K562 (cell line): ENCODE measurements at regions not wholly inside any gene's neighbourhood (a gene's known extent, or its start where the extent isn't known, plus 50 kb on each side); places are given as distances from the start of the nearest gene placed in this dataset.

Source experiments
- ATAC-seq: fragments of 200-7000 bp; cut with Tn5 transposase; 3 replicates; pipeline ENCODE4 v1.9.1; 2020; ENCODE audit warnings: moderate library complexity
- BruUV-seq: library from RNA; stranded (reverse); fragments of 400-500 nt; replicated peaks from 2 replicates; lab custom pipeline; 2021; lab: Mats Ljungman, UMichigan
- CTCF ChIA-PET: fragments of 300-600 bp; formaldehyde crosslinking; extraction: SDS; loops from one replicate; lab custom pipeline; 2021; ENCODE audit warnings: low intra/inter-chr PET ratio; lab: Yijun Ruan, JAX
- POLR2A ChIA-PET: fragments of 300-600, 350-650 bp; sonication (Branson Sonifier 250); formaldehyde crosslinking; extraction: SDS; loops from one replicate; lab custom pipeline; 2021; ENCODE audit warnings: antibody characterized with exemption, inconsistent platforms; lab: Yijun Ruan, JAX
- DNase-seq, 4 experiments: peaks; one replicate each; pipeline versions ENCODE4 v3.0.0 to v3.0.0-alpha.2; 2011 to 2018; ENCODE audit warnings: low spot score in 3 of 4, mixed read lengths in 3 of 4; ENCODE audit errors: extremely low read depth in 1 of 4
- FAIRE-seq: peaks from 2 replicates; lab custom pipeline; 2011; peaks lifted over from hg19 to GRCh38; lab: Jason Lieb, UNC
- H2AFZ ChIP-seq: 2 replicates; pipeline ENCODE4 v1.6.0; 2011; ENCODE audit warnings: low read depth, low read length, control low read depth, inconsistent platforms
- H3K27ac ChIP-seq: fragments of 200-600 bp; 3 replicates; pipeline ENCODE4 v1.8.0; 2011; ENCODE audit warnings: low read depth, mild to moderate bottlenecking, control low read depth, inconsistent platforms, low read length, moderate library complexity, mixed read lengths; ENCODE audit errors: extremely low read depth
- H3K27me3 ChIP-seq, 2 experiments: fragments of 300-600 bp in 1 of 2; 2 replicates in 1 of 2; 3 replicates in 1 of 2; pipeline versions ENCODE4 v1.6.0 to v1.8.0; 2011; ENCODE audit warnings: inconsistent platforms in 2 of 2, low read length in 2 of 2, mild to moderate bottlenecking in 1 of 2, mixed read lengths in 1 of 2, moderate library complexity in 1 of 2; ENCODE audit not compliant: control insufficient read depth in 2 of 2, insufficient read depth in 2 of 2
- H3K36me3 ChIP-seq: fragments of 300-600 bp; 3 replicates; pipeline ENCODE4 v1.8.0; 2011; ENCODE audit warnings: mild to moderate bottlenecking, low read length, inconsistent platforms; ENCODE audit not compliant: control insufficient read depth, insufficient read depth
- H3K4me1 ChIP-seq, 2 experiments: fragments of 200-600 bp in 1 of 2; replicated peaks in 1 of 2; 2 replicates in 1 of 2; 3 replicates in 1 of 2; pipeline versions ENCODE4 v1.5.1 to v1.8.0; 2011; ENCODE audit warnings: inconsistent platforms in 2 of 2, low read length in 2 of 2, mild to moderate bottlenecking in 1 of 2, mixed read lengths in 1 of 2, moderate library complexity in 1 of 2; ENCODE audit not compliant: control insufficient read depth in 2 of 2, insufficient read depth in 2 of 2
- H3K4me2 ChIP-seq: 2 replicates; pipeline ENCODE4 v1.6.1; 2011; ENCODE audit warnings: low read length, control low read depth, inconsistent platforms, mixed read lengths; ENCODE audit not compliant: insufficient read depth
- H3K4me3 ChIP-seq: fragments of 200-600 bp; sonication (generic), shearing (Covaris generic); 2 replicates; pipeline ENCODE4 v1.5.1; 2016; ENCODE audit warnings: control low read depth, inconsistent platforms
- H3K79me2 ChIP-seq: fragments of 200-600 bp; 3 replicates; pipeline ENCODE4 v1.8.0; 2011; ENCODE audit warnings: low read length, inconsistent platforms; ENCODE audit not compliant: control insufficient read depth, insufficient read depth
- H3K9ac ChIP-seq, 2 experiments: 2 replicates each; pipeline versions ENCODE4 v1.6.0 to v1.6.1; 2011; ENCODE audit warnings: low read depth in 2 of 2, low read length in 2 of 2, control low read depth in 1 of 2, inconsistent platforms in 1 of 2, mild to moderate bottlenecking in 1 of 2, mixed read lengths in 1 of 2; ENCODE audit not compliant: insufficient read depth in 1 of 2
- H3K9me1 ChIP-seq: one replicate; pipeline ENCODE4 v1.6.0; 2011; ENCODE audit warnings: inconsistent platforms, mild to moderate bottlenecking, low read length, moderate library complexity; ENCODE audit not compliant: control insufficient read depth, insufficient read depth
- H3K9me3 ChIP-seq: replicated peaks from 2 replicates; pipeline ENCODE4 v1.5.1; 2011; ENCODE audit warnings: low read depth, low read length, inconsistent platforms; ENCODE audit not compliant: control insufficient read depth, insufficient read depth
- H4K20me1 ChIP-seq: replicated peaks from 2 replicates; pipeline ENCODE4 v1.6.1; 2011; ENCODE audit warnings: low read length, inconsistent platforms, mixed read lengths; ENCODE audit not compliant: control insufficient read depth, insufficient read depth
- FIP1L1 ChIP-seq: fragments of 200-400 bp; formaldehyde crosslinking; IDR thresholded peaks from 2 replicates; pipeline ENCODE4 v1.6.1; 2018; ENCODE audit warnings: mild to moderate bottlenecking, low read depth, low read length; ENCODE audit not compliant: poor library complexity, severe bottlenecking
- HMGXB4 ChIP-seq: sonication (generic); formaldehyde crosslinking; IDR thresholded peaks from 2 replicates; pipeline ENCODE4 v1.8.1; 2023; ENCODE audit warnings: mild to moderate bottlenecking, missing genetic modification reagents
- IRF9 ChIP-seq: fragments of 450-650 bp; IDR thresholded peaks from 2 replicates; pipeline ENCODE4 v1.6.1; 2016; ENCODE audit warnings: missing biosample characterization, missing genetic modification characterization
- JUND ChIP-seq, 2 experiments: IDR thresholded peaks; 2 replicates in 1 of 2; 3 replicates in 1 of 2; pipeline ENCODE4 v1.6.1; 2011; ENCODE audit warnings: borderline replicate concordance in 2 of 2, low read depth in 2 of 2, low read length in 2 of 2, improper control_type of control experiment in 1 of 2, missing biosample characterization in 1 of 2, missing genetic modification characterization in 1 of 2, missing genetic modification reagents in 1 of 2
- NR3C1 ChIP-seq: sonication (generic); formaldehyde crosslinking; IDR thresholded peaks from 2 replicates; pipeline ENCODE4 v1.8.1; 2022; ENCODE audit warnings: missing genetic modification reagents
- POLR2AphosphoS2 ChIP-seq: IDR thresholded peaks from 2 replicates; pipeline ENCODE4 v1.6.1; 2012; ENCODE audit warnings: low read length, improper control_type of control experiment
- PREB ChIP-seq: sonication (generic); formaldehyde crosslinking; IDR thresholded peaks from 2 replicates; pipeline ENCODE4 v1.8.1; 2023; ENCODE audit warnings: mild to moderate bottlenecking, missing genetic modification reagents
- RBM39 ChIP-seq: fragments of 200-400 bp; formaldehyde crosslinking; optimal IDR thresholded peaks from 2 replicates; pipeline ENCODE3; 2018; ENCODE audit warnings: low read depth, low read length
- SAFB ChIP-seq: fragments of 200-400 bp; formaldehyde crosslinking; IDR thresholded peaks from 2 replicates; pipeline ENCODE4 v1.6.1; 2017; ENCODE audit warnings: low read depth, low read length, borderline replicate concordance
- SMAD2 ChIP-seq: fragments of 150-350 bp; IDR thresholded peaks from 2 replicates; pipeline ENCODE4 v1.6.1; 2014; ENCODE audit warnings: low read depth, mild to moderate bottlenecking, low read length
- THAP7 ChIP-seq: fragments of 250-450 bp; sonication (Bioruptor Pico); IDR thresholded peaks from 2 replicates; pipeline ENCODE4 v1.5.0; 2021
- ZKSCAN3 ChIP-seq: fragments of 250-450 bp; sonication (Bioruptor Pico); IDR thresholded peaks from 2 replicates; pipeline ENCODE4 v1.4.0; 2020
- ZNF592 ChIP-seq: fragments of 450-650 bp; IDR thresholded peaks from 2 replicates; pipeline ENCODE4 v1.6.1; 2017; ENCODE audit warnings: antibody characterized with exemption, mild to moderate bottlenecking
- ZNF75A ChIP-seq: fragments of 450-650 bp; formaldehyde crosslinking; IDR thresholded peaks from 2 replicates; pipeline ENCODE4 v1.4.0; 2020; ENCODE audit warnings: mild to moderate bottlenecking
- WGBS: fragments of 100-300 bp; shearing (Covaris generic); methylation state at CpG from one replicate; pipeline ENCODE4 v1.1.6; 2016; ENCODE audit warnings: low coverage, mixed read lengths; ENCODE audit not compliant: insufficient coverage; ENCODE audit errors: missing lambda C conversion rate; 5-methylcytosine and 5-hydroxymethylcytosine counted together
- in situ Hi-C: fragments of 300-500 bp; cut with MboI; formaldehyde crosslinking; loops from 4 replicates; pipeline ENCODE4 v1.15.0; 2018; ENCODE audit warnings: inconsistent platforms, mixed read lengths
- intact Hi-C: fragments of 100-400 bp; cut with micrococcal nuclease; formaldehyde crosslinking; loops from 2 replicates; pipeline ENCODE4 v1.14.2; 2022

- ATAC-seq (no peak), FAIRE-seq (no peak), DNase-seq (no peak)
- Histone ChIP-seq H3K79me2 (no peaks in the 10 kb centered on the region), H3K9me3 (no peaks in the 10 kb centered on the region), H4K20me1 (no peaks in the 10 kb centered on the region), H3K4me3 (no peak overlapping the region), H2AFZ (no peak overlapping the region), H3K9ac (no peak overlapping the region), H3K27me3 (no peaks in the 10 kb centered on the region), H3K9me1 (no peaks in the 10 kb centered on the region), H3K27ac (no peak overlapping the region), H3K4me2 (no peak overlapping the region), H3K4me1 (no peaks in the 10 kb centered on the region), H3K36me3 (no peaks in the 10 kb centered on the region)
- BruUV-seq = no TSS peak
- WGBS = 0% methylated on average over 5 of the region's 5 CpGs
- CTCF ChIA-PET = no interaction called here
- in situ Hi-C loops = no loop called here
- POLR2A ChIA-PET = no interaction called here
- intact Hi-C loops = no loop called here
- TF ChIP-seq POLR2AphosphoS2 (no peak), SAFB (no peak), SMAD2 (no peak), RBM39 (no peak), HMGXB4 (CRISPR knock-in tag) (no peak), ZKSCAN3 (CRISPR knock-in tag) (no peak), ZNF592 (no peak), FIP1L1 (no peak), IRF9 (tag) (no peak), THAP7 (CRISPR knock-in tag) (no peak), NR3C1 (no peak), JUND (IDR thresholded peaks at IDR 0.05; ENCODE audit: borderline replicate concordance, low read depth, low read length) (no peak), JUND (tag; IDR thresholded peaks at IDR 0.05; ENCODE audit: borderline replicate concordance, low read depth, low read length) (no peak), ZNF75A (CRISPR knock-in tag) (no peak), PREB (CRISPR knock-in tag) (no peak)
Observed at GRCh38 chr6:117817499-117817898, 89.6 kb upstream of the SLC35F1 start.
